ENCODE measurements at regions not wholly inside any gene's neighbourhood (a gene's known extent, or its start where the extent isn't known, plus 50 kb on each side); places are given as distances from the start of the nearest gene placed in this dataset.

DNA sequence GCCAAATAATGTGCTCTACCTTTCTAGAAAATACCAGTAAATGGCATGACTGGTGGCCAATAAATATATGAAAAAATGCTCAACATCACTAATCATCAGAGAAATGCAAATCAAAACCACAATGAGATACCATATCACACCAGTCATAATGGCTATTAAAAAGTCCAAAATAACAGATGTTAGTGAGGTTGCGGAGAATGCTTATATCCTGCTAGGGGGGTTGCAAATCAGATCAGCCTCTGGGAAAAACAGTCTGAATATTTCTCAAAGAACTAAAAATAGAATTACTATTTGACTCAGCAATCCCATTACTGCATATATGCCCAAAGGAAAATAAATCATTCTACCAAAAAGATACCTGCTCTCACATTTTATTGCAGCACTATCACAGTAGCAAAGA lies 115.1 kb downstream of the RASGEF1B start:
- in situ Hi-C loops (cut with HindIII; ENCODE audit: low sequenced_read_pairs): loop anchor here (25.0 kb wide), 1 partner anchor 294 kb away; no protein-coding TSS in a partner anchor
- TF ChIP-seq, protein P1, sequence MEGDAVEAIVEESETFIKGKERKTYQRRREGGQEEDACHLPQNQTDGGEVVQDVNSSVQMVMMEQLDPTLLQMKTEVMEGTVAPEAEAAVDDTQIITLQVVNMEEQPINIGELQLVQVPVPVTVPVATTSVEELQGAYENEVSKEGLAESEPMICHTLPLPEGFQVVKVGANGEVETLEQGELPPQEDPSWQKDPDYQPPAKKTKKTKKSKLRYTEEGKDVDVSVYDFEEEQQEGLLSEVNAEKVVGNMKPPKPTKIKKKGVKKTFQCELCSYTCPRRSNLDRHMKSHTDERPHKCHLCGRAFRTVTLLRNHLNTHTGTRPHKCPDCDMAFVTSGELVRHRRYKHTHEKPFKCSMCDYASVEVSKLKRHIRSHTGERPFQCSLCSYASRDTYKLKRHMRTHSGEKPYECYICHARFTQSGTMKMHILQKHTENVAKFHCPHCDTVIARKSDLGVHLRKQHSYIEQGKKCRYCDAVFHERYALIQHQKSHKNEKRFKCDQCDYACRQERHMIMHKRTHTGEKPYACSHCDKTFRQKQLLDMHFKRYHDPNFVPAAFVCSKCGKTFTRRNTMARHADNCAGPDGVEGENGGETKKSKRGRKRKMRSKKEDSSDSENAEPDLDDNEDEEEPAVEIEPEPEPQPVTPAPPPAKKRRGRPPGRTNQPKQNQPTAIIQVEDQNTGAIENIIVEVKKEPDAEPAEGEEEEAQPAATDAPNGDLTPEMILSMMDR (IDR thresholded peaks at IDR 0.05; ENCODE audit: low read depth, low read length, missing control alignments): no peak
- no peak for DNase-seq (ENCODE audit: low read depth)
- H3K4me3 ChIP-seq (ENCODE audit: low read depth, low read length): no peak overlapping the region

- TF ChIP-seq, protein P1 (IDR thresholded peaks at IDR 0.05; ENCODE audit: low read depth, low read length, missing control alignments): no peak
- in situ Hi-C loops (cut with HindIII; ENCODE audit: low sequenced_read_pairs): loop anchor here (25.0 kb wide), 1 partner anchor 293 kb away; no protein-coding TSS in a partner anchor
- no peak for DNase-seq (ENCODE audit: low read depth)
- H3K4me3 ChIP-seq (ENCODE audit: low read depth, low read length): no peak overlapping the region
Observed at GRCh38 chr4:81355136-81355535, 116.6 kb downstream of the RASGEF1B start.

DNA sequence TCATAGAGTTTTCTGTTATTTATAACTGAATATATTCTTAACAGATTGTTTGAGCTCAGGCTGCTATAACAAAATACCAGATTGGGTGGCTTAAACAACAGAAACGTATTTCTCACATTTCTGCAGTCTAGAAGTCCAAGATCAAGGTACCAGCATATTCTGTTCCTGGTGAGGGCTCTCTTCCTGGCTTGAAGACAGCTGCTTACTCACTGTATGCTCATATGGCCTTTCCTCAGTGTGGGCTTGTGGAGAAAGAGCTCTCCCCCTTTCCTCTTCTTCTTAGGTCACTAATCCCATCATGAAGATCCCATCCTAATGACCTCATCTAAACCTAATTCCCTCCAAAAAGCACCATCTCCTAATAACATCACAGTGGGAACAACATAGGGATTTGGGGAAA lies 117.8 kb downstream of the RASGEF1B start:
- no peak overlapping the region for H3K4me3 ChIP-seq (ENCODE audit: low read depth, low read length)
- in situ Hi-C loops (cut with HindIII; ENCODE audit: low sequenced_read_pairs): loop anchor here (25.0 kb wide), 1 partner anchor 292 kb away; no protein-coding TSS in a partner anchor
- TF ChIP-seq, protein P1 (IDR thresholded peaks at IDR 0.05; ENCODE audit: low read depth, low read length, missing control alignments): no peak
- DNase-seq (ENCODE audit: low read depth): no peak

GRCh38 chr4:81352446-81352835 lies 119.3 kb downstream of the RASGEF1B start:
- TF ChIP-seq, protein P1 (IDR thresholded peaks at IDR 0.05; ENCODE audit: low read depth, low read length, missing control alignments): no peak
- DNase-seq (ENCODE audit: low read depth): peak; percentile 12
- in situ Hi-C loops (cut with HindIII; ENCODE audit: low sequenced_read_pairs): loop anchor here (25.0 kb wide), 1 partner anchor 290 kb away; no protein-coding TSS in a partner anchor
- no peak overlapping the region for H3K4me3 ChIP-seq (ENCODE audit: low read depth, low read length)

DNA sequence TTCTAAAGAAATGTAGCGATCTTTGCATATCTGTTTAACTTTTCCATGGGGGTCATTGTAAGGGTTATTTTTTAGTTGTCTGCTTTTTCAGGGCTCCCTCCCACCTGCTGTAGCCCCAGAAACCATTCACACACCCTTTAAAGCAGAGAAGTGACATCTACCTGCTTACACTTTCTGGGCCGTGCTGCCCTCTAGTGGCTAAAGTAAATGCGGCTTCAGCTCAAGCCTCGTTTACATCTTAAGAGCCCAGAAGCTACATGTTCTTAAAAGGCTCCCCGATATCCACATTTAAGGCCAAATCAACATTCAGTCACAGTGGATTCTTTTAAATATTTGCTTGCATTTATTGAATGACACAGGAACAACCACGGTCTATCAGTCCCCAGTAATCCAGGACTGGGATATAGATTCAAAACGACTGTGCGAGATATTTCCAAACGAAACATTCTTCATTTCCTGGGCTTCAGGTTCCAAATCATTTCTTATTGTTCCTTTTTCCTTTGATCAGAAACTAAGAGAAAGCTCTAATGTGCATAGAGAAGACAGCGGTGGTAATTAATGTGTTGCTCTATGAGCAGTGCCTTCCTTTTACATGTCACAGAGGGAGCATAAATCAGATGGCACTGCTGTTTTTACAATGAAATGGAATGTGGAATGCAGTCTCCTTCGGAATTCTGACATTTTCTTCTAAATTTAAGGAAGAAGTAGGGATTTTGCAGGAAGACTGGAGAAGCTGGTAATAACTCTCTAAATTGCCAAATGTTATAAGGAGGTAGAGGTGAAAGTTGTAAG lies 119.9 kb downstream of the RASGEF1B start:
- peak; percentile 77 for DNase-seq (ENCODE audit: low read depth)
- no peak overlapping the region for H3K4me3 ChIP-seq (ENCODE audit: low read depth, low read length)
- TF ChIP-seq, protein P1 (IDR thresholded peaks at IDR 0.05; ENCODE audit: low read depth, low read length, missing control alignments): peak; percentile 93
- in situ Hi-C loops (cut with HindIII; ENCODE audit: low sequenced_read_pairs): loop anchor here (25.0 kb wide), 1 partner anchor 290 kb away; no protein-coding TSS in a partner anchor

- DNase-seq (ENCODE audit: low read depth): no peak
- in situ Hi-C loops (cut with HindIII; ENCODE audit: low sequenced_read_pairs): loop anchor here (25.0 kb wide), 1 partner anchor 288 kb away; no protein-coding TSS in a partner anchor
- TF ChIP-seq, protein P1 (IDR thresholded peaks at IDR 0.05; ENCODE audit: low read depth, low read length, missing control alignments): no peak
- H3K4me3 ChIP-seq (ENCODE audit: low read depth, low read length): no peak overlapping the region
Observed at GRCh38 chr4:81350040-81350439, 121.7 kb downstream of the RASGEF1B start.

Data from astrocyte of the cerebellum (primary cell).